HCT116 (cell line): ENCODE measurements at regions not wholly inside any gene's neighbourhood (a gene's known extent, or its start where the extent isn't known, plus 50 kb on each side); places are given as distances from the start of the nearest gene placed in this dataset.

Experiments
- CEBPB ChIP-seq: IDR thresholded peaks from 2 replicates; pipeline ENCODE4 v1.6.1; 2012; ENCODE audit warnings: low read depth
- EZH2 ChIP-seq: fragments of 200-600 bp; sonication (generic); IDR thresholded peaks from 2 replicates; pipeline ENCODE4 v1.6.1; 2017; ENCODE audit warnings: antibody characterized with exemption, mixed run types
- EZH2phosphoT487 ChIP-seq: fragments of 200-600 bp; IDR thresholded peaks from 2 replicates; pipeline ENCODE4 v1.6.1; 2018; ENCODE audit warnings: antibody characterized with exemption, borderline replicate concordance
- POLR2A ChIP-seq: IDR thresholded peaks from 2 replicates; pipeline ENCODE4 v1.7.0; 2011; ENCODE audit warnings: borderline replicate concordance; ENCODE audit not compliant: insufficient read depth, insufficient read length; ENCODE audit errors: extremely low read depth
- POLR2AphosphoS5 ChIP-seq: IDR thresholded peaks from 2 replicates; pipeline ENCODE4 v1.6.1; 2011; ENCODE audit warnings: mild to moderate bottlenecking, low read depth, low read length, moderate library complexity
- RAD21 ChIP-seq: IDR thresholded peaks from 2 replicates; pipeline ENCODE4 v1.6.1; 2012; ENCODE audit warnings: low read depth, mild to moderate bottlenecking
- REST ChIP-seq: IDR thresholded peaks from 2 replicates; pipeline ENCODE4 v1.6.1; 2012; ENCODE audit warnings: low read depth
- SIN3A ChIP-seq: IDR thresholded peaks from 2 replicates; pipeline ENCODE4 v1.6.1; 2012; ENCODE audit warnings: low read depth
- SP1 ChIP-seq: IDR thresholded peaks from 2 replicates; pipeline ENCODE4 v1.6.1; 2012; ENCODE audit warnings: low read depth
- TCF7L2 ChIP-seq: IDR thresholded peaks from 2 replicates; pipeline ENCODE4 v1.7.0; 2011; ENCODE audit warnings: borderline replicate concordance, inconsistent platforms; ENCODE audit not compliant: insufficient read depth, insufficient read length; ENCODE audit errors: extremely low read depth
- YY1 ChIP-seq: IDR thresholded peaks from 2 replicates; pipeline ENCODE4 v1.6.1; 2011; ENCODE audit warnings: low read length, low read depth, moderate library complexity, mild to moderate bottlenecking; ENCODE audit not compliant: insufficient replicate concordance; ENCODE audit errors: extremely low read depth
- TF ChIP-seq, protein P1 (sequence below), 3 experiments: fragments of 200-600 bp in 1 of 3; sonication (generic) in 1 of 3; IDR thresholded peaks in 2 of 3; conservative IDR thresholded peaks in 1 of 3; 2 replicates each; pipeline ENCODE4 v1.5.1; 2012 to 2017; ENCODE audit warnings: low read depth in 2 of 3, low read length in 2 of 3, antibody characterized with exemption in 1 of 3, borderline replicate concordance in 1 of 3, control low read depth in 1 of 3, mild to moderate bottlenecking in 1 of 3, mixed read lengths in 1 of 3, mixed run types in 1 of 3, moderate library complexity in 1 of 3; ENCODE audit not compliant: insufficient read depth in 1 of 3
- TF ChIP-seq, protein P2 (sequence below): IDR thresholded peaks from 2 replicates; pipeline ENCODE4 v1.6.1; 2012

- TF ChIP-seq, protein P1, sequence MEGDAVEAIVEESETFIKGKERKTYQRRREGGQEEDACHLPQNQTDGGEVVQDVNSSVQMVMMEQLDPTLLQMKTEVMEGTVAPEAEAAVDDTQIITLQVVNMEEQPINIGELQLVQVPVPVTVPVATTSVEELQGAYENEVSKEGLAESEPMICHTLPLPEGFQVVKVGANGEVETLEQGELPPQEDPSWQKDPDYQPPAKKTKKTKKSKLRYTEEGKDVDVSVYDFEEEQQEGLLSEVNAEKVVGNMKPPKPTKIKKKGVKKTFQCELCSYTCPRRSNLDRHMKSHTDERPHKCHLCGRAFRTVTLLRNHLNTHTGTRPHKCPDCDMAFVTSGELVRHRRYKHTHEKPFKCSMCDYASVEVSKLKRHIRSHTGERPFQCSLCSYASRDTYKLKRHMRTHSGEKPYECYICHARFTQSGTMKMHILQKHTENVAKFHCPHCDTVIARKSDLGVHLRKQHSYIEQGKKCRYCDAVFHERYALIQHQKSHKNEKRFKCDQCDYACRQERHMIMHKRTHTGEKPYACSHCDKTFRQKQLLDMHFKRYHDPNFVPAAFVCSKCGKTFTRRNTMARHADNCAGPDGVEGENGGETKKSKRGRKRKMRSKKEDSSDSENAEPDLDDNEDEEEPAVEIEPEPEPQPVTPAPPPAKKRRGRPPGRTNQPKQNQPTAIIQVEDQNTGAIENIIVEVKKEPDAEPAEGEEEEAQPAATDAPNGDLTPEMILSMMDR (IDR thresholded peaks at IDR 0.05 in 2 of 3, conservative IDR thresholded peaks at IDR 0.05 in 1 of 3; ENCODE audit: borderline replicate concordance in 1 of 3, insufficient read depth in 1 of 3, low read depth in 2 of 3, low read length in 2 of 3): no peak
- TF ChIP-seq REST (no peak), POLR2A (no peak), POLR2AphosphoS5 (no peak), TCF7L2 (no peak), YY1 (no peak), EZH2phosphoT487 (no peak), RAD21 (no peak), SP1 (no peak), EZH2 (no peak), SIN3A (no peak), CEBPB (no peak)
- TF ChIP-seq, protein P2, sequence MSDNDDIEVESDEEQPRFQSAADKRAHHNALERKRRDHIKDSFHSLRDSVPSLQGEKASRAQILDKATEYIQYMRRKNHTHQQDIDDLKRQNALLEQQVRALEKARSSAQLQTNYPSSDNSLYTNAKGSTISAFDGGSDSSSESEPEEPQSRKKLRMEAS: no peak
Measured at GRCh38 chr4:187064033-187064432, 340.4 kb upstream of the FAT1 start.
